Aorta (tissue), 5 donors: ENCODE measurements at regions not wholly inside any gene's neighbourhood (a gene's known extent, or its start where the extent isn't known, plus 50 kb on each side); places are given as distances from the start of the nearest gene placed in this dataset.

Source experiments
- ATAC-seq: fragments of 200-7000 bp; cut with Tn5 transposase; one replicate; pipeline ENCODE4 v1.9.1; 2022; ENCODE audit warnings: moderate library complexity; ENCODE audit not compliant: low FRiP score
- DNase-seq, 2 donors: peaks; one replicate each; pipeline ENCODE4 v3.0.0-alpha.2; 2020
- H3K27ac ChIP-seq, 2 donors: one replicate each; pipeline ENCODE4 v1.5.1; 2013; ENCODE audit warnings: low read length in 2 of 2, mild to moderate bottlenecking in 2 of 2, moderate library complexity in 2 of 2, control low read depth in 1 of 2, inconsistent platforms in 1 of 2, low read depth in 1 of 2
- H3K27me3 ChIP-seq, 2 donors: one replicate each; pipeline ENCODE4 v1.6.1; 2013; ENCODE audit warnings: control low read depth in 1 of 2, low read length in 1 of 2, mild to moderate bottlenecking in 1 of 2, moderate library complexity in 1 of 2; ENCODE audit not compliant: insufficient read depth in 2 of 2, control insufficient read depth in 1 of 2
- H3K36me3 ChIP-seq, 2 donors: one replicate each; pipeline ENCODE4 v1.6.1; 2013; ENCODE audit warnings: control low read depth in 1 of 2, low read length in 1 of 2, mild to moderate bottlenecking in 1 of 2; ENCODE audit not compliant: insufficient read depth in 2 of 2, control insufficient read depth in 1 of 2
- H3K4me1 ChIP-seq, 2 donors: one replicate each; pipeline ENCODE4 v1.6.1; 2013; ENCODE audit warnings: low read length in 2 of 2, control low read depth in 1 of 2, mild to moderate bottlenecking in 1 of 2, moderate library complexity in 1 of 2; ENCODE audit not compliant: insufficient read depth in 2 of 2, control insufficient read depth in 1 of 2
- H3K4me3 ChIP-seq, 2 donors: one replicate each; pipeline ENCODE4 v1.5.1; 2013; ENCODE audit warnings: low read length in 2 of 2, control low read depth in 1 of 2, mild to moderate bottlenecking in 1 of 2
- H3K9me3 ChIP-seq: one replicate; pipeline ENCODE4 v1.6.1; 2013; ENCODE audit warnings: mild to moderate bottlenecking, low read length; ENCODE audit not compliant: control insufficient read depth
- WGBS, 2 donors: extraction: QIAGEN DNeasy Blood & Tissue Kit; methylation state at CpG; one replicate each; pipeline ENCODE4 v1.1.7; 2013; 5-methylcytosine and 5-hydroxymethylcytosine counted together
- intact Hi-C, 2 donors: fragments of 100-400 bp; cut with DNase I; formaldehyde crosslinking; loops; one replicate each; pipeline versions ENCODE4 v1.14.2 to v1.15.0; 2022
- donor health status: healthy with polysubstance abuse.
- donor health status: Bipolar disorder and iron deficiency.
- donor health status: DM: no; HTN: no; CAD: no.
- donor health status: DM: no; HTN: no; CAD: no.
- donor health status: DM: yes; HTN: yes; CAD: no.

GRCh38 chr5:53343187-53343586 is 137.2 kb upstream of the FST start:
- H3K36me3 ChIP-seq = no peaks in the 10 kb centered on the region
- DNase-seq = no peak
- H3K4me1 ChIP-seq = no peaks in the 10 kb centered on the region
- H3K27ac ChIP-seq = peak overlapping the region in 1 of 2 donors; percentile 3
- ATAC-seq = no peak
- intact Hi-C loops = no loop called here
- no peaks in the 10 kb centered on the region for H3K27me3 ChIP-seq
- no peaks in the 10 kb centered on the region for H3K9me3 ChIP-seq
- 4 to 8% methylated on average over 2 of the region's 2 CpGs for WGBS, 2 donors
- no peak overlapping the region for H3K4me3 ChIP-seq

DNA sequence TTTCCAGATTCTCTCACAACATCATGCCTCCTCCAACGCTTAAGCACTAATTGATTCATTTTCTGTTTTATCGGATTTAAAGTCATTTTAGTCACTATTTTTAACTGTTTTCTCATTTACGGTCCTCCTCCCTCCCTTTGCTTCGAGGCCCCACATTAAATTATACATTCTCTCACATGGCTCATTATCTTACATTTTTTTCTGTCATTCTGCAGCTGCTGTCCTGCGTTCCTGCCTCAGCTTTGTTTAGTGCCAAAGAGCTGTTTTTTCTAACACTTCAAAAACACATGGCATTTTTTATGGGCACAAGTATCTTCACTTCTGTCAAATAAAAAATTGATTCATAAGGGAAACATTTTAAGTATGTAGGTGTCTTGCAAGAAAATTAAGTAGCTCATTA is 130.1 kb upstream of the FST start:
- no peak for DNase-seq
- Histone ChIP-seq H3K36me3 (no peaks in the 10 kb centered on the region), H3K27ac (no peak overlapping the region), H3K4me3 (no peak overlapping the region), H3K27me3 (no peaks in the 10 kb centered on the region), H3K9me3 (no peaks in the 10 kb centered on the region), H3K4me1 (peaks cover 0 to 3% of the 10 kb centered on the region in 2 donors)
- intact Hi-C loops = no loop called here
- no peak for ATAC-seq
- WGBS, 2 donors = 56 to 57% methylated on average over 5 of the region's 5 CpGs

DNA sequence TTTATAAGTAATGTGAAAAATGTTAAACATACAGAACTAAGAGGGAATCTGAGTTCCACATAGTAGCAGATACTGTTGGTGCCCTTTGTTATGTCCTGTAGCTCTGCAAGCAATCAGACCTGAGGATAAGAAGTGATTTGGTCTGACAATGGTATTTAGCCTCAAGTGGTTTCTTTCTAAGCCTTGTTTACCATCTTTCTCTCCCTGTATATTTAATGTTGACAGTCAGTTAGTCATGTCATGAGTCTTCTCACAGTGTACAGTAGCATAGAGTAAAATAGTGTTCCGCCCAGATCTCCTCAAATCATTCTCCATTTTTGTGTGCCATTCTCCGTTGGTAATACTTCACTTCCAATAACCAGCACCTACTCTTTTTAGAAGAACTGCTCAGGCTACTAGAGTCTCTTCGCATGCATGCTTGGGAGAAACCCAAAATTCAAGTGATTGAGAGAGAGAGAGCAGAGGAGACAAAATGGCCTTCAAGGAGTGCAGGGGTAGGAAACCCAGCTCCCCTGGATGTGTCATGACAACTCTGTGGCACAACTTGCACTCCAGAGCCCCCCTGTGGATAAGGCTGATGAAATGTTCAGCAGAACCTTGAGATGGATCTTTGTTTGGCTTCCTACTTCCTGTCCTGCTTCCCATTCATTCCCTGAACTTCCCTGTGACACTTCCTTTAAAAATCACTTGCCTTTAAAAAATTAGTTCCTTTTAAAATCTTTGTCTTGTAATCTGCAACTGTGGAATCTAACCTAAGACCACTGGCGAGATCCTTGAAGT is 129.2 kb upstream of the FST start:
- DNase-seq (no peak), ATAC-seq (no peak)
- 97 to 99% methylated on average over 4 of the region's 4 CpGs for WGBS, 2 donors
- Histone ChIP-seq H3K27ac (no peak overlapping the region), H3K36me3 (no peaks in the 10 kb centered on the region), H3K9me3 (no peaks in the 10 kb centered on the region), H3K4me3 (no peak overlapping the region), H3K4me1 (peaks cover 0 to 3% of the 10 kb centered on the region in 2 donors), H3K27me3 (no peaks in the 10 kb centered on the region)
- intact Hi-C loops = no loop called here

- DNase-seq = no peak
- peaks cover 2 to 8% of the 10 kb centered on the region in 2 donors for H3K4me1 ChIP-seq
- H3K36me3 ChIP-seq = no peaks in the 10 kb centered on the region
- intact Hi-C loops = loop anchor here in 1 of 2 donors (5.0 kb wide), 1 partner anchor 108 kb away; no protein-coding TSS in a partner anchor
- ATAC-seq = no peak
- no peak overlapping the region for H3K27ac ChIP-seq
- H3K9me3 ChIP-seq = no peaks in the 10 kb centered on the region
- H3K4me3 ChIP-seq = no peak overlapping the region
- H3K27me3 ChIP-seq = no peaks in the 10 kb centered on the region
- 11 to 14% methylated on average over 5 of the region's 5 CpGs for WGBS, 2 donors
These were observed 125.1 kb upstream of the FST start for GRCh38 chr5:53355316-53355715.

GRCh38 chr5:53355931-53356330 is 124.5 kb upstream of the FST start:
- H3K9me3 ChIP-seq = no peaks in the 10 kb centered on the region
- no peaks in the 10 kb centered on the region for H3K36me3 ChIP-seq
- WGBS, 2 donors = 0 to 8% methylated on average over 1 of the region's 1 CpG
- intact Hi-C loops = loop anchor here in 1 of 2 donors (5.0 kb wide), 1 partner anchor 109 kb away; no protein-coding TSS in a partner anchor
- H3K4me3 ChIP-seq = no peak overlapping the region
- ATAC-seq (no peak), DNase-seq (no peak)
- peaks cover 2 to 8% of the 10 kb centered on the region in 2 donors for H3K4me1 ChIP-seq
- H3K27me3 ChIP-seq = no peaks in the 10 kb centered on the region
- H3K27ac ChIP-seq = no peak overlapping the region

- ATAC-seq = no peak
- no peaks in the 10 kb centered on the region for H3K27me3 ChIP-seq
- H3K9me3 ChIP-seq = no peaks in the 10 kb centered on the region
- no peak for DNase-seq
- H3K4me3 ChIP-seq = no peak overlapping the region
- no peaks in the 10 kb centered on the region for H3K36me3 ChIP-seq
- WGBS, 2 donors = 89% methylated on average over 4 of the region's 4 CpGs
- intact Hi-C loops = loop anchor here in 1 of 2 donors (5.0 kb wide), 1 partner anchor 110 kb away; no protein-coding TSS in a partner anchor
- no peak overlapping the region for H3K27ac ChIP-seq
- H3K4me1 ChIP-seq = peaks cover 2 to 13% of the 10 kb centered on the region in 2 donors
These were observed 123.0 kb upstream of the FST start for GRCh38 chr5:53357439-53357838.

GRCh38 chr5:53358794-53359193 is 121.6 kb upstream of the FST start:
- Histone ChIP-seq H3K4me1 (peaks cover 2 to 13% of the 10 kb centered on the region in 2 donors), H3K27me3 (no peaks in the 10 kb centered on the region)
- intact Hi-C loops = loop anchor here in 1 of 2 donors (5.0 kb wide), 1 partner anchor 111 kb away; no protein-coding TSS in a partner anchor

DNA sequence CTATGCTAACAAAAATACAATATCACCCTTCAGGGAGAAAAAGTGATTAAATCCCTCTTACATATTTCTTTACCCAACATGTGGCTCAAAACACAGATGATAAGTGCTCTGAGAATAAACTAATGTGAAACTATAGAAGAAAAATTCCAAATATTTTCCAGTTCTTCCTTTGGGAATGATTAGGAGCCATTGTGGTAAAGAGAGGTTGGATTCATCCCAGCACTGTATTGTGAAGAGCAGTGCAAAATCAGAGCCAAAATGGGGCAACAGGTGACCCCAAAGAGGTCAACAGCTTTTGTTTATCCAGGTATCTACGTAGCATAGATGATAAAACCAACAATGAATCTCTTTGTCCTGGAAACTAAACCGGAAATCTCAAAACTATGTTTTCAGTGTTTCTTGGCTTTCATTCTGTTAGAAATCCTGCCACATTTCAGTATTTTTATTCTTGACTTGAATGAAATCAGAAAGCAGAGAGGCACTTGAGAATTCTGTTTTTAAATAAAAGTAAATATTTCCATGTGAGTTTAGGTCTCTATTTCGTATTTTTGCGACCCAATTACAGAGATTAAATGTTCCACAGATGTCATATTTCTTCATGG is 120.4 kb upstream of the FST start:
- no peaks in the 10 kb centered on the region for H3K9me3 ChIP-seq
- ATAC-seq = no peak
- H3K27ac ChIP-seq = no peak overlapping the region
- H3K4me1 ChIP-seq = peaks cover 2 to 13% of the 10 kb centered on the region in 2 donors
- intact Hi-C loops = loop anchor here in 1 of 2 donors (5.0 kb wide), 1 partner anchor 113 kb away; no protein-coding TSS in a partner anchor
- H3K36me3 ChIP-seq = no peaks in the 10 kb centered on the region
- no peaks in the 10 kb centered on the region for H3K27me3 ChIP-seq
- no peak overlapping the region for H3K4me3 ChIP-seq
- DNase-seq = no peak
- WGBS, 2 donors = 5 to 6% methylated on average over 4 of the region's 4 CpGs

More at GRCh38 chr5:53358794-53359193, 121.6 kb upstream of the FST start:
- H3K27ac ChIP-seq = no peak overlapping the region
- H3K4me3 ChIP-seq = no peak overlapping the region
- no peaks in the 10 kb centered on the region for H3K36me3 ChIP-seq
- WGBS, 2 donors = 87 to 91% methylated on average over 2 of the region's 2 CpGs
- no peak for ATAC-seq
- no peak for DNase-seq
- H3K9me3 ChIP-seq = no peaks in the 10 kb centered on the region

DNA sequence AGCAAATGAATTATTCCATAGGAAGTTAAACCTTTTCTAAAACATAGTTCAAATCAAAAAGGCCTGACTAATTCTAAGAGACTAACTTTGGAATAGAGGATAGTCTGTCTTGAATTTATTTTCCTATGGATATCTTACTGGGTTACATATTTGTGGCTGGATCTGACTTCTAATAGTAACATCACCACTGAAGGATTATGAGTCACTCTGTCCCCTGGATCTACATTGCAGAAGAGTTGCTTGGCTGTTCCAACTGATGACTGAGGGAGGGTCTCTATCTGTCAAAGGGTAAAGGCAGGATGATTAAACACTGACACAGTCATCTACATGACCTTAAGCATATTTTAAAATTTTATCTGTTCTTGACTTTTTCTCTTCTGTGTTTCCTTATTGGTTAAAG is 119.6 kb upstream of the FST start:
- no peak overlapping the region for H3K27ac ChIP-seq
- intact Hi-C loops = no loop called here
- DNase-seq (no peak), ATAC-seq (no peak)
- peaks cover 2 to 13% of the 10 kb centered on the region in 2 donors for H3K4me1 ChIP-seq
- no peak overlapping the region for H3K4me3 ChIP-seq
- H3K36me3 ChIP-seq = no peaks in the 10 kb centered on the region
- H3K9me3 ChIP-seq = no peaks in the 10 kb centered on the region
- no peaks in the 10 kb centered on the region for H3K27me3 ChIP-seq
